CD4-positive, alpha-beta T cell (primary cell): ENCODE measurements at regions not wholly inside any gene's neighbourhood (a gene's known extent, or its start where the extent isn't known, plus 50 kb on each side); places are given as distances from the start of the nearest gene placed in this dataset.

Experiments used
- ATAC-seq: fragments of 200-7000 bp; cut with Tn5 transposase; one replicate; pipeline ENCODE4 v1.10.0; 2022; ENCODE audit warnings: mild to moderate bottlenecking; ENCODE audit not compliant: poor library complexity
- CTCF ChIA-PET: fragments of 350-600 bp; sonication (Branson Sonifier 250); formaldehyde crosslinking; loops from one replicate; lab custom pipeline; 2021; ENCODE audit warnings: antibody characterized with exemption, inconsistent platforms; lab: Charles Lee
- POLR2A ChIA-PET: fragments of 350-600 bp; sonication (Branson Sonifier 250); formaldehyde crosslinking; loops from one replicate; lab custom pipeline; 2021; ENCODE audit warnings: antibody characterized with exemption, inconsistent platforms; lab: Charles Lee
- DNase-seq, 14 experiments: peaks; one replicate each; pipeline ENCODE4 v3.0.0-alpha.2; 2013 to 2020; ENCODE audit warnings: mixed read lengths in 2 of 14
- H3K27ac ChIP-seq, 2 donors: one replicate each; pipeline versions ENCODE4 v1.5.1 to v1.7.0; 2013; ENCODE audit warnings: low read length in 2 of 2, low read depth in 1 of 2, mild to moderate bottlenecking in 1 of 2
- H3K27me3 ChIP-seq, 2 experiments: 1 replicate in 1 of 2; 2 replicates in 1 of 2; pipeline versions ENCODE4 v1.6.1 to v1.7.0; 2013; ENCODE audit warnings: low read length in 2 of 2, control low read depth in 1 of 2, mild to moderate bottlenecking in 1 of 2, moderate library complexity in 1 of 2; ENCODE audit not compliant: insufficient read depth in 2 of 2, control insufficient read depth in 1 of 2
- H3K36me3 ChIP-seq: one replicate; pipeline ENCODE4 v1.6.1; 2013; ENCODE audit warnings: low read length, control low read depth; ENCODE audit not compliant: insufficient read depth
- H3K4me1 ChIP-seq: one replicate; pipeline ENCODE4 v1.6.1; 2013; ENCODE audit warnings: low read length, control low read depth; ENCODE audit not compliant: insufficient read depth
- H3K4me3 ChIP-seq: one replicate; pipeline ENCODE4 v1.5.1; 2013; ENCODE audit warnings: mild to moderate bottlenecking, low read length, moderate library complexity
- H3K9me3 ChIP-seq, 2 experiments: 1 replicate in 1 of 2; 2 replicates in 1 of 2; pipeline versions ENCODE4 v1.6.1 to v1.7.0; 2013; ENCODE audit warnings: low read length in 2 of 2, mild to moderate bottlenecking in 2 of 2, control low read depth in 1 of 2, moderate library complexity in 1 of 2; ENCODE audit not compliant: control insufficient read depth in 1 of 2, insufficient read depth in 1 of 2
- H3K27ac Mint-ChIP-seq: one replicate; pipeline ENCODE4 v1.8.0; 2020; ENCODE audit warnings: mixed read lengths
- H3K27me3 Mint-ChIP-seq: one replicate; pipeline ENCODE4 v1.8.0; 2021; ENCODE audit warnings: mixed read lengths
- H3K36me3 Mint-ChIP-seq: one replicate; pipeline ENCODE4 v1.8.0; 2021; ENCODE audit warnings: low read depth, mixed read lengths
- H3K4me1 Mint-ChIP-seq: one replicate; pipeline ENCODE4 v1.8.0; 2021; ENCODE audit warnings: low read depth, mixed read lengths
- H3K4me3 Mint-ChIP-seq: one replicate; pipeline ENCODE4 v1.8.0; 2020; ENCODE audit warnings: mild to moderate bottlenecking, mixed read lengths
- H3K9me3 Mint-ChIP-seq: one replicate; pipeline ENCODE4 v1.8.0; 2020; ENCODE audit warnings: mixed read lengths
- intact Hi-C, 2 experiments: fragments of 100-400 bp; cut with DNase I in 1 of 2; cut with micrococcal nuclease in 1 of 2; formaldehyde crosslinking; loops; one replicate each; pipeline versions ENCODE4 v1.15.1 to v1.9.0; 2023 to 2025; cut with DNase I, micrococcal nuclease
- TF ChIP-seq, protein P1 (sequence below): fragments of 200-600 bp; IDR thresholded peaks from one replicate; pipeline ENCODE4 v1.8.0; 2022; ENCODE audit warnings: antibody characterized with exemption, mild to moderate bottlenecking

GRCh38 chr3:164818318-164818717 is 260.0 kb downstream of the SI start:
- H3K9me3 ChIP-seq: peaks cover 0 to 18% of the 10 kb centered on the region in 2 experiments
- H3K27ac ChIP-seq: no peak overlapping the region
- no peaks in the 10 kb centered on the region for H3K36me3 ChIP-seq
- no peak overlapping the region for H3K4me3 ChIP-seq
- ATAC-seq (no peak), DNase-seq (no peak)
- intact Hi-C loops: no loop called here
- H3K4me1 Mint-ChIP-seq: no peaks in the 10 kb centered on the region
- H3K4me1 ChIP-seq: no peaks in the 10 kb centered on the region
- H3K9me3 Mint-ChIP-seq: peaks cover 7% of the 10 kb centered on the region
- ChIA-PET CTCF (no interaction called here), POLR2A (no interaction called here)
- TF ChIP-seq, protein P1, sequence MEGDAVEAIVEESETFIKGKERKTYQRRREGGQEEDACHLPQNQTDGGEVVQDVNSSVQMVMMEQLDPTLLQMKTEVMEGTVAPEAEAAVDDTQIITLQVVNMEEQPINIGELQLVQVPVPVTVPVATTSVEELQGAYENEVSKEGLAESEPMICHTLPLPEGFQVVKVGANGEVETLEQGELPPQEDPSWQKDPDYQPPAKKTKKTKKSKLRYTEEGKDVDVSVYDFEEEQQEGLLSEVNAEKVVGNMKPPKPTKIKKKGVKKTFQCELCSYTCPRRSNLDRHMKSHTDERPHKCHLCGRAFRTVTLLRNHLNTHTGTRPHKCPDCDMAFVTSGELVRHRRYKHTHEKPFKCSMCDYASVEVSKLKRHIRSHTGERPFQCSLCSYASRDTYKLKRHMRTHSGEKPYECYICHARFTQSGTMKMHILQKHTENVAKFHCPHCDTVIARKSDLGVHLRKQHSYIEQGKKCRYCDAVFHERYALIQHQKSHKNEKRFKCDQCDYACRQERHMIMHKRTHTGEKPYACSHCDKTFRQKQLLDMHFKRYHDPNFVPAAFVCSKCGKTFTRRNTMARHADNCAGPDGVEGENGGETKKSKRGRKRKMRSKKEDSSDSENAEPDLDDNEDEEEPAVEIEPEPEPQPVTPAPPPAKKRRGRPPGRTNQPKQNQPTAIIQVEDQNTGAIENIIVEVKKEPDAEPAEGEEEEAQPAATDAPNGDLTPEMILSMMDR: no peak
- no peaks in the 10 kb centered on the region for H3K27me3 ChIP-seq
- no peaks in the 10 kb centered on the region for H3K27me3 Mint-ChIP-seq
- no peak overlapping the region for H3K27ac Mint-ChIP-seq
- no peaks in the 10 kb centered on the region for H3K36me3 Mint-ChIP-seq
- H3K4me3 Mint-ChIP-seq: no peak overlapping the region

GRCh38 chr3:164814106-164814505 is 264.2 kb downstream of the SI start:
- no peaks in the 10 kb centered on the region for H3K27me3 Mint-ChIP-seq
- no peaks in the 10 kb centered on the region for H3K36me3 Mint-ChIP-seq
- Histone ChIP-seq H3K9me3 (peaks cover 0 to 18% of the 10 kb centered on the region in 2 experiments), H3K27ac (no peak overlapping the region), H3K36me3 (no peaks in the 10 kb centered on the region), H3K27me3 (no peaks in the 10 kb centered on the region), H3K4me3 (no peak overlapping the region), H3K4me1 (no peaks in the 10 kb centered on the region)
- H3K9me3 Mint-ChIP-seq: peaks cover 4% of the 10 kb centered on the region
- H3K4me3 Mint-ChIP-seq: no peak overlapping the region
- ChIA-PET POLR2A (no interaction called here), CTCF (no interaction called here)
- no peaks in the 10 kb centered on the region for H3K4me1 Mint-ChIP-seq
- ATAC-seq (no peak), DNase-seq (no peak)
- H3K27ac Mint-ChIP-seq: no peak overlapping the region
- intact Hi-C loops: no loop called here
- TF ChIP-seq, protein P1: no peak

DNA sequence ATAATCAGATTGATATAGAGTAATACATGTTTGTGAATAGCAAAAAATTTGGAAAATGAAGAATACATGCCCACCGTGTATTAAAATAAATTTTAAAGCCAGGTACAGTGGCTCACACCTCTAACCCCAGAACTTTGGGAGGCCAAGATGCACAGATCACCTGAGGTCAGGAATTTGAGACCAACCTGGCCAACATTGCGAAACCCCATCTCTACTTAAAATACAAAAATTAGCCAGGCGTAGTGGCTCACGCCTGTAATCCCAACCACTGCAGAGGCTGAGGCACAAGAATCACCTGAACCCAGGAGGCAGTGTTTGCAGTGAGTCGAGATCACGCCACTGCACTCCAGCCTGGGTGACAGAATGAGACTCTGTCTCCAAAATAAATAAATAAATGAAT is 266.3 kb downstream of the SI start:
- H3K27ac ChIP-seq: no peak overlapping the region
- CTCF ChIA-PET: no interaction called here
- H3K27me3 ChIP-seq: no peaks in the 10 kb centered on the region
- H3K27ac Mint-ChIP-seq: no peak overlapping the region
- H3K27me3 Mint-ChIP-seq: no peaks in the 10 kb centered on the region
- H3K4me3 ChIP-seq: no peak overlapping the region
- peaks cover 7% of the 10 kb centered on the region for H3K9me3 Mint-ChIP-seq
- H3K36me3 ChIP-seq: no peaks in the 10 kb centered on the region
- H3K4me3 Mint-ChIP-seq: no peak overlapping the region
- TF ChIP-seq, protein P1: no peak
- ATAC-seq: no peak
- H3K36me3 Mint-ChIP-seq: no peaks in the 10 kb centered on the region
- H3K9me3 ChIP-seq: peaks cover 0 to 9% of the 10 kb centered on the region in 2 experiments
- POLR2A ChIA-PET: no interaction called here
- intact Hi-C loops: no loop called here
- H3K4me1 ChIP-seq: no peaks in the 10 kb centered on the region
- H3K4me1 Mint-ChIP-seq: no peaks in the 10 kb centered on the region
- DNase-seq: no peak
